GOT3 (cell line): ENCODE measurements at regions not wholly inside any gene's neighbourhood (a gene's known extent, or its start where the extent isn't known, plus 50 kb on each side); places are given as distances from the start of the nearest gene placed in this dataset.

Source experiments
- DNase-seq: peaks from one replicate; lab custom pipeline; 2025; ENCODE audit warnings: mixed read lengths; lab: John Stamatoyannopoulos, UW

DNA sequence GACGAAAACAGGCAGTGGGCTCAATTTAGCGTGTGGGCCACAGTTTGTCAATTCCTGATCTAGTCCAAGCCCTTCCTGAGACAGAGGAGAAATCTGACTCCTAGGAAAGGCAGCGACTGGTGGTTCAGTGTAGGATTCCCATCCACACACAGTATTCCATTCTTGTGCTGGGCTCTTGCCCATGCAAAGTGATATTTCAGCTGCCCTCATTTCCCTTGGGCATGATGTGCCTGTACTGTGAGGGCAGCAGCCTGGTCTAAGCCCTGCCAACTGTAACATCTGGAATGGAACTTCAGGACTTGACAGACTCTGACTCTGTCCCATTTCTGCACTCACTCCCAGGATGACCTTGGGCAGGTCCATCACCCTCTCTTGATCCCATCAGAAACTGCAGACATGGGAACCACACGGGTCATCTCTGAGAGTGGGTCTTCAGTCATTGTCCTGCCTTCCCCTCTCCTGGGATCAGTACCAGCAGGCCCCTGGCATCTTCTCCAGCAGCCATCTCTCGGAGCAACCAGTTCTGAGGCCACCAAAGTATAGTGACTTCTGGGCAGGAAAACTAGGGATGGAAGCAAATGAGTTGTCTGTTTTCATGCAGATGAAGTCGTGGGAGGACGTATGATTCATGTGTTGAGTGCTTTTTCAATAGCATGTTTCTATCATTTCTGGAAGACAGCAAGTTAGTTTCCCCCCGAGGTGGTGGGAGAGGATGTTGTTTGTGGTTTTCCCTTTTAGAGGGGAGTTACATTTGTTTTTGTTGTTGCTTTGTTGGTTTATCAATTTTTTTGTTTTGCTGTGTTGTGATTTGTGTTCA, 54.2 kb upstream of the BCL2L14 start:
- no peak for DNase-seq

DNA sequence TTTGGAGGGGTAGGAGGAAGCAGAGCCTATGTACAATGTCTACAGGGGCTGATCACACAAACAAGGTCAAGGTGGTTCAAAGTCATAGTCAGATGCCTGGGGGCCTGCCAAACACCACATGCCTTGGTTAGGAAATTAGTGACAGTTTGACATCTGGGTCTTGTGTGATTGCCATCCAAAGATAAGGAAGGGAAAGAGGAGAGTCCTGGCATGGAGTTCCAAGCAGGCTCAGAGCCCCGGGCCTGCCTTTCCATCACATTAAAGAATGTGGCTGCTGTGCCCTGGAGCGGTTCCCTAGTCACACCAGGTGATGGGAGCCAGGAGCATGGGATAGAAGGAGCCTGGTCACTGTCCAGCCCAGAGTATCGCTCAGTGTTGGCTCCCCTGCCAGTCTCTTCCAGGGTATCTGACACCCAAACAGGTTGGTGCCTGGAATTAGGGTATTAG, 53.6 kb upstream of the BCL2L14 start:
- no peak for DNase-seq

DNA sequence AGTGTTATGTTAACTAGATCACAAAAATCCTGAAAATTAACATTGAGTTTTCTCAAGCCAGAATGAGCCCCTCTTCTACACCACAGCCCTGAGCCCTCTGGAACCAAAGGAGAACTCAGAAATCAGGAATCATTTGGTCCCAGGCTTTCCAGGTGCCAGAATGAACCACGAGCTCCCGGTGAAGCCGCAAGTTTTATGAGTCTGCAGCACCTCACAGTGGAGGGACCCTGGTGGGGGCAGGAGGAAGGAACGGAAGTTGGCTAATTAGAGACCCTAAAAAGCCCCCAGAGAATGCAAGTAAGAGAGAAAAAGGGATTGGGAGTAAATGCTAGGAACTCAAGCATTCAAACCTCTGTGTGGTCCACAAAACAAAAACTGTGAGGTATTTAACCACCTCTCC, 52.9 kb upstream of the BCL2L14 start:
- no peak for DNase-seq

DNA sequence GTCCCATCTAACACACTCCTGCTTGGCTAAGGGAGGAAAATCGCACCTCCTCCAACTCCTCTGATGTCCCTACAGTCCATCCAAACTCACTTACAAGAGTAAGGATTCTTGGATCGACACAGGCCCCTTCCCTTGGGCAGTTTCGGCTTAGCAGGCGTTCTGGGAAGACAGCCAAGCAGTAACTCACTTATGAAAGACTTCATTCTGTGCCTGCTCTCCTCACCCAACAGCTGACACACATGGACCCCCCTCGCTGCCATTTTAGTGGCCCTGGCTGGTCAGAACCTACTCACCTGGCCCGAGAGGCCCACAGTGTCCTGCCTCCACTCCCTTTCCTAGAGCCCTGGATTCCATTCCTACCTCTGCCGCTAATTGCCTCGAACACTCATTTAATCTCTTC, 52.3 kb upstream of the BCL2L14 start:
- DNase-seq, result no peak

DNA sequence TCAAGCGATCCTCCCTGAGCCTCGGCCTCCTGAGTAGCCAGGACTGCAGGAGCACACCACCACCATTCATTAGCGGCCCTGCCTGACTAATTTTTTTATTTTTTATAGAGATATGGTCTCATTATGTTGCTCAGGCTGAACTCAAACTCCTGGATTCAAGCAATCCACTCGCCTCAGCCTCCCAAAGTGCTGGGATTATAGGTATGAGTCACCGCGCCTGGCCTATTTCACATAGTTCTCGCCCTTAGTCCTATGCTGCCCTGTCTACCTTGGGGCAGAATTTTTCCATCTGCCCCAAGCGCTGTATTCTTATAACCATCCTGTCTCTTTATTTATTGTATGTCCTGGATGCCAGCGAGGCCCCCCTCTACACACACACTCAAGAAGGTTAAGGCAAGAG, 50.9 kb upstream of the BCL2L14 start:
- DNase-seq, result no peak

DNA sequence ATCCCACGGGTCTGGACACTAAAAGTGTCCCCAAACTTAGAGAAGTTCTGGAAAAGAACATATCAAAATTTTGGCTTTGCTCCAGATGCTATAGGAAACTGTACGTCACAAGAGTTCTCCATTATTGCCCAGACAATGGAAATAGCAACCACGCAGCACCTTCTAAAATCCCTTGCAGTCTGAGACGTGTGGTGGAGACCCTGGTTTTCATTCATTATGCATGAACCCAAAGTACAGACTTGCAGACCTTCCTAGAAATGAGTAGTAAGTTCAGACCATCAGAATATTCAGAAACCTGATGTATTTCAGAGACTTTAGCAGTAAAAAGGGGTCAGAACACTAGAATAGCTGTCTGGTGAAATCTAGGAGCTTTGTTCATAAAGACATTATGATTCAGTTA, 50.0 kb upstream of the BCL2L14 start:
- DNase-seq, result no peak
